Vagina (tissue), 2 donors: ENCODE measurements at regions not wholly inside any gene's neighbourhood (a gene's known extent, or its start where the extent isn't known, plus 50 kb on each side); places are given as distances from the start of the nearest gene placed in this dataset.

Source experiments
- CTCF ChIP-seq, 3 experiments: fragments of 450-650 bp in 2 of 3; fragments of 200-600 bp in 1 of 3; sonication (generic) in 1 of 3; IDR thresholded peaks; one replicate each; pipeline ENCODE4 v1.5.1; 2017 to 2019; ENCODE audit warnings: antibody characterized with exemption in 3 of 3, mild to moderate bottlenecking in 2 of 3, moderate library complexity in 2 of 3
- POLR2A ChIP-seq, 2 donors: fragments of 450-650 bp; IDR thresholded peaks; one replicate each; pipeline ENCODE4 v1.6.1; 2017; ENCODE audit warnings: antibody characterized with exemption in 2 of 2, mild to moderate bottlenecking in 2 of 2, moderate library complexity in 2 of 2
- POLR2AphosphoS5 ChIP-seq, 2 donors: sonication (generic); formaldehyde crosslinking; IDR thresholded peaks; one replicate each; pipeline ENCODE4 v1.9.0; 2017; ENCODE audit warnings: antibody characterized with exemption in 2 of 2, mild to moderate bottlenecking in 2 of 2, low read depth in 1 of 2; ENCODE audit not compliant: insufficient read depth in 1 of 2

- TF ChIP-seq CTCF (IDR thresholded peaks at IDR 0.05) (no peak), POLR2AphosphoS5 (IDR thresholded peaks at IDR 0.05; ENCODE audit: insufficient read depth in 1 of 2, low read depth in 1 of 2) (no peak), POLR2A (IDR thresholded peaks at IDR 0.05) (no peak)
Measured at GRCh38 chr10:36531621-36532020, 593.8 kb upstream of the ANKRD30A start.
